RPMI8226 (cell line): ENCODE measurements at regions not wholly inside any gene's neighbourhood (a gene's known extent, or its start where the extent isn't known, plus 50 kb on each side); places are given as distances from the start of the nearest gene placed in this dataset.

Experiments
- DNase-seq: peaks from one replicate; pipeline ENCODE4 v3.0.0-alpha.2; 2015

DNA sequence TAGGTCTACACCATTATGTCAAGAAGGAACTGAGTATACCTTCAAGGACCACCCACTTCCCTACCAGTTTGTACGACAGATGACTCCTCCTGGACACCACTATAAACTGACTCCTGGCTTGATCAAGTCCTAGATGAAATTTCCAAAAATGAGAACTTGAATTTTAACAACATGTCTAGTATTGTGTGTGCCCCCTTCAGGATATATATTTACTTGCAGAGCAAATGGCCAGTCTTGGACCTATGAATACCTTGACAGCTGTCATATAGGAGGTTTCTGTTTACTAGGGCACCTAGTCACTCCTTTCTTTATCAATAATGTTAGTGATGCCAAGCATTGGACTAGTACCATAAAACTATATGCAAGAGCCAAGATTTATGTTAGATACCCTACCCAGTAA lies 94.1 kb upstream of the TMEM26 start:
- DNase-seq: no peak

- DNase-seq: no peak
These were observed 92.0 kb upstream of the TMEM26 start for GRCh38 chr10:61545170-61545569.

DNA sequence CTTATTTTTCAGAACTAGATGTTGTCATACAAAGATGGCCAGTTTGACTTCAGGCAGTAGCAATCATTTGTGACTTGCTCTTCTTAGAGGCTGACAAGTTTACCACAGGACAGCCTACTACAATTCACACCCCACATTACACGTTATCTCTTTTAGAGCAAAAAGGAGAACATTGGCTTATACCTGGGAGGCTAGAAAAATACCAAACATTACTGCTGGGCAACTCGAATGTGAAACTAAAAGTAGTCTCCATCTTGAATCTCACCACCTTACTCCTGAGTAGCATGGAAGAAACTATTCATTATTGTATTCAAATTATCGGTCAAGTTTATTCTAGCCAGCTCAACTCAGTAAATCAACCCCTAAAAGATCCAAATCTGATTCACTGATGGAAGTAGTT lies 90.7 kb upstream of the TMEM26 start:
- DNase-seq: no peak

GRCh38 chr10:61542596-61542995 lies 89.4 kb upstream of the TMEM26 start:
- DNase-seq: no peak

DNA sequence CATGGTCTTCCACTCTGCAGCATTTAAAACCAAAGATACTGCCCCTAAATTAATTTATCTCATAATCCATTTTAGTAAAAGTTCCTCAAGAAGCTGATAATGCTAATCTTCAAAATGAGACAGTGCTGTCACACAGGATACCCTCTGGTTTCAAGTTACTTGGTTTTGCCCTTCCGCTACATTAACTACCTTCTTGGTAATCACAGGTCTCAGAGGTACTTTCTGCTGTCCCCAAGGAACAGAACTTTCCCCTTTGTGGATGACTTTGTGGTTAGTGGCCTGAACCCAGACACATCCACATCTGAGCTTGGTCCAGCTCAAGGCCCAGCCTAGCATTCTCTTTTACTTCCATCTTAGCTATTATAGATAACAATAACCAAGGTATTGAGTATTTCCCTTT lies 88.8 kb upstream of the TMEM26 start:
- no peak for DNase-seq

- DNase-seq: no peak
These were observed 86.7 kb upstream of the TMEM26 start for GRCh38 chr10:61539876-61540275.

DNA sequence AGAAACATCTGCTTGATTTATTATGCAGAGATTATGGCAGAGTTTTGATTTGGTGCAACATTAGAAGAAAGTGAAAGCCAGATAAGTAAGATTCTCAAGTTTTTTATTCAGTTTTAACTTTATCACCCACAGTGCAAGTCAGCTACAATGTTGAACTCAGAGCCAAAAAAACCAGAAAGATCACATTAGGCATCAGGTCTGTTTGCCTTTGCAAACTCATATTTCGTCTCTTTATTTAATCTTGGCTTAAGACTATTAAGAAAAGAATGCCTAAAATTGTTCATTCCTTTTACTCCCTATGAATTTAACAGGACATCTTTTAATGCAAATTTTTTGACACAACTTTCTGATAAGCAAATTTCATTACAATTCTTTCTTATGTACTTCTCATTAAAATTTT lies 76.0 kb upstream of the TMEM26 start:
- DNase-seq: no peak

GRCh38 chr10:61503051-61503450 lies 49.9 kb upstream of the TMEM26 start:
- DNase-seq: no peak
